Lower leg skin (tissue), 3 donors: ENCODE measurements at regions not wholly inside any gene's neighbourhood (a gene's known extent, or its start where the extent isn't known, plus 50 kb on each side); places are given as distances from the start of the nearest gene placed in this dataset.

Experiments
- CTCF ChIP-seq, 3 donors: fragments of 450-650 bp; IDR thresholded peaks; one replicate each; pipeline ENCODE4 v1.5.1; 2016; ENCODE audit warnings: antibody characterized with exemption in 3 of 3, mild to moderate bottlenecking in 3 of 3, moderate library complexity in 2 of 3
- POLR2A ChIP-seq, 2 donors: fragments of 450-650 bp; IDR thresholded peaks; one replicate each; pipeline ENCODE4 v1.6.1; 2016 to 2017; ENCODE audit warnings: antibody characterized with exemption in 2 of 2, mild to moderate bottlenecking in 1 of 2, moderate library complexity in 1 of 2

GRCh38 chr9:89926691-89927220 lies 321.9 kb downstream of the GADD45G start:
- TF ChIP-seq CTCF (IDR thresholded peaks at IDR 0.05) (no peak), POLR2A (IDR thresholded peaks at IDR 0.05) (no peak)
